SK-N-SH (cell line): ENCODE measurements at regions not wholly inside any gene's neighbourhood (a gene's known extent, or its start where the extent isn't known, plus 50 kb on each side); places are given as distances from the start of the nearest gene placed in this dataset.
"Not testable (repeated sequence)": the region's sequence is repeated elsewhere in the genome, so short reads cannot be mapped to it uniquely, and the experiment has no call there.

Experiments used
- CTCF ChIA-PET: fragments of 300-600, 350-600 bp; formaldehyde crosslinking; extraction: SDS; loops from one replicate; lab custom pipeline; 2021; lab: Yijun Ruan, JAX
- POLR2A ChIA-PET: fragments of 350-600 bp; sonication (Branson Sonifier 250); formaldehyde crosslinking; extraction: SDS; loops from one replicate; lab custom pipeline; 2020; ENCODE audit warnings: antibody characterized with exemption, inconsistent platforms; lab: Yijun Ruan, JAX
- DNase-seq: peaks from one replicate; pipeline ENCODE4 v3.0.0; 2012
- H2AFZ ChIP-seq: fragments of 200-600 bp; sonication (generic); 2 replicates; pipeline ENCODE4 v1.8.1; 2016; ENCODE audit warnings: antibody characterized with exemption, mild to moderate bottlenecking, low read depth
- H3F3A ChIP-seq: fragments of 200-600 bp; sonication (generic); replicated peaks from 2 replicates; pipeline ENCODE3; 2016; ENCODE audit warnings: antibody characterized with exemption, mild to moderate bottlenecking; ENCODE audit not compliant: insufficient read depth
- H3K27ac ChIP-seq, 2 experiments: fragments of 200-500 bp in 1 of 2; fragments of 200-600 bp in 1 of 2; sonication (Bioruptor generic) in 1 of 2; sonication (generic), shearing (Covaris generic) in 1 of 2; 2 replicates each; pipeline versions ENCODE4 v1.5.1 to v1.6.1; 2014 to 2016; ENCODE audit warnings: low read depth in 2 of 2, inconsistent platforms in 1 of 2, low read length in 1 of 2, mild to moderate bottlenecking in 1 of 2, mixed read lengths in 1 of 2
- H3K27me3 ChIP-seq: fragments of 200-600 bp; sonication (generic), shearing (Covaris generic); 2 replicates; pipeline ENCODE4 v1.6.1; 2016; ENCODE audit warnings: mixed run types; ENCODE audit not compliant: insufficient read depth
- H3K36me3 ChIP-seq, 2 experiments: fragments of 200-500 bp in 1 of 2; fragments of 200-600 bp in 1 of 2; sonication (Bioruptor generic) in 1 of 2; sonication (generic) in 1 of 2; replicated peaks in 1 of 2; 2 replicates each; pipeline versions ENCODE3 to v1.5.1; 2014 to 2016; ENCODE audit warnings: low read length in 1 of 2, mild to moderate bottlenecking in 1 of 2; ENCODE audit not compliant: insufficient read depth in 2 of 2, control insufficient read depth in 1 of 2
- H3K4me1 ChIP-seq, 2 experiments: fragments of 200-500 bp in 1 of 2; fragments of 200-600 bp in 1 of 2; sonication (Bioruptor generic) in 1 of 2; sonication (generic), shearing (Covaris generic) in 1 of 2; 2 replicates each; pipeline versions ENCODE4 v1.5.1 to v1.6.1; 2014 to 2016; ENCODE audit warnings: low read depth in 1 of 2, low read length in 1 of 2, mixed run types in 1 of 2; ENCODE audit not compliant: insufficient read depth in 2 of 2, control insufficient read depth in 1 of 2
- H3K4me2 ChIP-seq: fragments of 200-600 bp; sonication (generic), shearing (Covaris generic); 2 replicates; pipeline ENCODE4 v1.6.1; 2017; ENCODE audit warnings: mixed run types
- H3K4me3 ChIP-seq, 2 experiments: fragments of 200-500 bp in 1 of 2; fragments of 200-600 bp in 1 of 2; sonication (Bioruptor generic) in 1 of 2; sonication (generic), shearing (Covaris generic) in 1 of 2; 2 replicates each; pipeline versions ENCODE4 v1.5.1 to v1.8.1; 2014 to 2016; ENCODE audit warnings: low read depth in 2 of 2, inconsistent platforms in 1 of 2, low read length in 1 of 2, mild to moderate bottlenecking in 1 of 2, mixed read lengths in 1 of 2, moderate library complexity in 1 of 2
- H3K79me2 ChIP-seq: fragments of 200-600 bp; sonication (generic); 2 replicates; pipeline ENCODE4 v1.8.1; 2017; ENCODE audit warnings: mild to moderate bottlenecking; ENCODE audit not compliant: insufficient read depth
- H3K9ac ChIP-seq: fragments of 200-600 bp; sonication (generic); 2 replicates; pipeline ENCODE4 v1.6.1; 2017; ENCODE audit warnings: mixed run types
- H3K9me2 ChIP-seq: fragments of 200-600 bp; sonication (generic); 2 replicates; pipeline ENCODE4 v1.6.1; 2017; ENCODE audit warnings: mixed run types
- H3K9me3 ChIP-seq: fragments of 200-600 bp; sonication (generic); 2 replicates; pipeline ENCODE4 v1.6.1; 2017; ENCODE audit warnings: mixed run types, mild to moderate bottlenecking, moderate library complexity
- H4K20me1 ChIP-seq: fragments of 200-600 bp; sonication (generic); 2 replicates; pipeline ENCODE4 v1.6.1; 2017; ENCODE audit warnings: mild to moderate bottlenecking, mixed run types; ENCODE audit not compliant: insufficient read depth
- MEF2A ChIP-seq: IDR thresholded peaks from 2 replicates; pipeline ENCODE4 v1.4.0; 2012; ENCODE audit warnings: low read depth, borderline replicate concordance
- RXRA ChIP-seq: IDR thresholded peaks from 2 replicates; pipeline ENCODE4 v1.4.0; 2012; ENCODE audit warnings: low read depth, mild to moderate bottlenecking, borderline replicate concordance
- WGBS: methylation state at CpG from one replicate; pipeline ENCODE4 v1.1.6; 2017; ENCODE audit warnings: low lambda C conversion rate; 5-methylcytosine and 5-hydroxymethylcytosine counted together
- TF ChIP-seq, protein P1 (sequence below): fragments of 200-600 bp; sonication (generic); IDR thresholded peaks from 2 replicates; pipeline ENCODE4 v1.6.1; 2017; ENCODE audit warnings: antibody characterized with exemption, mild to moderate bottlenecking, moderate library complexity

GRCh38 chr21:9739240-9739639, 782.1 kb upstream of the TPTE start (continued):
- TF ChIP-seq, protein P1, sequence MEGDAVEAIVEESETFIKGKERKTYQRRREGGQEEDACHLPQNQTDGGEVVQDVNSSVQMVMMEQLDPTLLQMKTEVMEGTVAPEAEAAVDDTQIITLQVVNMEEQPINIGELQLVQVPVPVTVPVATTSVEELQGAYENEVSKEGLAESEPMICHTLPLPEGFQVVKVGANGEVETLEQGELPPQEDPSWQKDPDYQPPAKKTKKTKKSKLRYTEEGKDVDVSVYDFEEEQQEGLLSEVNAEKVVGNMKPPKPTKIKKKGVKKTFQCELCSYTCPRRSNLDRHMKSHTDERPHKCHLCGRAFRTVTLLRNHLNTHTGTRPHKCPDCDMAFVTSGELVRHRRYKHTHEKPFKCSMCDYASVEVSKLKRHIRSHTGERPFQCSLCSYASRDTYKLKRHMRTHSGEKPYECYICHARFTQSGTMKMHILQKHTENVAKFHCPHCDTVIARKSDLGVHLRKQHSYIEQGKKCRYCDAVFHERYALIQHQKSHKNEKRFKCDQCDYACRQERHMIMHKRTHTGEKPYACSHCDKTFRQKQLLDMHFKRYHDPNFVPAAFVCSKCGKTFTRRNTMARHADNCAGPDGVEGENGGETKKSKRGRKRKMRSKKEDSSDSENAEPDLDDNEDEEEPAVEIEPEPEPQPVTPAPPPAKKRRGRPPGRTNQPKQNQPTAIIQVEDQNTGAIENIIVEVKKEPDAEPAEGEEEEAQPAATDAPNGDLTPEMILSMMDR, result no peak
- TF ChIP-seq RXRA (no peak), MEF2A (no peak)

DNA sequence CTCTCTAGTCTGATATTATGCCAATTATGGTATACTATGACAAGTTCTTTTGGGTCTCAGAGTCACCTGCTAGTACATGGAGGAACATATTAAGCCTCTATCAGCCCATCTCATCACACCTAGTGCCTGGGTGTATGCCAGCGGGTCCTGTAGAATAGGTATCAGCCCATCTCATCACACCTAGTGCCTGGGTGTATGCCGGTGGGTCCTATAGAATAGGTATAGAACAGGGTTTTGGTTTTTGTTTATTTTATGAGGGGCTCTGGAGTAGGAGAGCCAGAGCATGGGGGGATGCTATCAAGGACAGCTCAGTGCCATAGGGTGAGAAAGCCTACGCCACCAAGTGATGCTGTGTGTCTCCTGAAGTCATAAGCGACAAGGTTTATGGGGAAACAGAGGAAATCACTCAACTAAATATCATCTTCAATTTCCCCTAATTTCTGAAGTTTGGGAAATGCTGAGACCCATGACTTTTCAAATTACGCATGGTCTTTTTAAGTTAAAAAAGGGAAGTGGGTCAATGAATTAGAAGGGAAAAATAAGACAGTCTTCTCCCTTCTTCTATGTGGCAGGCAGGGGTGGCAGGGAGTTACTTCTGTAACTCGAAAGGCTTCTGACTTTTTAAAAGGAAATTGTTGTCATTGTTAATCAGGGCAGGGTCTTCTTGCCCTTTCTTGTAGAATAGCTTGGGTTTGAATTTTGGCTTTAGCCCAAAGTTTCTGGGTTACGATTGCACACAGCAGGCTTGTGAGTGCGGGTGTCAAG, 781.0 kb upstream of the TPTE start:
- DNase-seq, H2AFZ ChIP-seq, H3F3A ChIP-seq, H3K4me2 ChIP-seq, H3K4me3 ChIP-seq, H4K20me1 ChIP-seq, H3K36me3 ChIP-seq, H3K9ac ChIP-seq, H3K4me1 ChIP-seq, H3K9me2 ChIP-seq, H3K9me3 ChIP-seq, POLR2A ChIA-PET, CTCF ChIA-PET, H3K79me2 ChIP-seq, H3K27ac ChIP-seq: not testable (repeated sequence)
- WGBS, result 6% methylated on average over 8 of the region's 8 CpGs
- peaks cover 30% of the 10 kb centered on the region for H3K27me3 ChIP-seq

GRCh38 chr21:9740991-9741742, 780.2 kb upstream of the TPTE start:
- H3K4me2 ChIP-seq, H3K9me2 ChIP-seq, H3F3A ChIP-seq, H4K20me1 ChIP-seq, H3K36me3 ChIP-seq, H3K4me1 ChIP-seq, DNase-seq, H3K27ac ChIP-seq, H3K4me3 ChIP-seq, H3K79me2 ChIP-seq, POLR2A ChIA-PET, H3K9ac ChIP-seq, H3K9me3 ChIP-seq, H2AFZ ChIP-seq, CTCF ChIA-PET: not testable (repeated sequence)
- 1% methylated on average over 8 of the region's 8 CpGs for WGBS
- peaks cover 34% of the 10 kb centered on the region for H3K27me3 ChIP-seq

DNA sequence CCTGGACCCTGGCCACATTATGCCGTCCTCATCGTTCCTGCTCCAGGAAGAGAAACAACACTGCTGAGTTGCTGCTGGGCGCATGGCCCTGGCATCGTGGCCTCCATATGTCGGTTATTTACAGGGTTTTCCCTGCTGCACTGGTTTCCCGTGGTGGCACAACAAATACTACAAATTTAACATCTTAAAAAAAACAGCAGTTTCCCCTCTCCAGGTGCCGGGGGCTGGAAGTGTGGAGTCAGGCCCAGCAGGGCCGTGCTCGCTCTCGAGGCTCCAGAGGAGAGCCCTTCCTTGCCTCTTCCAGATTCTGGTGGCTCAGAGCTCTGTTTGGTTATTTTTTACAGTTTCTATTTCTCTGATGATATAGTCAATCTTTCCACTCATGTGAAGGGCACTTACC, 777.8 kb upstream of the TPTE start:
- H3K9me2 ChIP-seq, H2AFZ ChIP-seq, H3K9ac ChIP-seq, H3K27ac ChIP-seq, H3K4me1 ChIP-seq, DNase-seq, H3K9me3 ChIP-seq, POLR2A ChIA-PET, CTCF ChIA-PET, H3F3A ChIP-seq, H3K79me2 ChIP-seq, H4K20me1 ChIP-seq, H3K4me2 ChIP-seq, H3K4me3 ChIP-seq, H3K36me3 ChIP-seq: not testable (repeated sequence)
- WGBS, result 0% methylated on average over 10 of the region's 10 CpGs
- H3K27me3 ChIP-seq, result peaks cover 28% of the 10 kb centered on the region

DNA sequence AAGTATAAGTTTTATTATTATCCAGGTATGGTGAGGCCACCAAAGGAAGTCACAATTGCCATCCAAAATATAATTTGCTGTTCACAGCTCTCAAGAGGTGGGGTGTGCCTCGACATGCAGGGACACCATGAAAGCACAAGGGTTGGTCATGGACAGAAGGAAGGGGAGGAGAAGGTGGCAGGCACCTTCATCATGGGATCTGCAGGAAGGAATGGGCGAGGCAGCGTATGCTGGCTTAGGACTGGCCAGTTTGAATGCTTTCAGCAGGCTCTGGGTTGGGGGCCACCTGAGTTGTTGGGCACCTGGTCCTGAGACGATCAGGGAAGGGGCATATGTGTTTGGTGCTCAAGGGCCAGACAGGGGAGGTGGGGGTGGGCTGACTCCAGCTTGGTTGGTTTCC, 777.2 kb upstream of the TPTE start:
- H3K79me2 ChIP-seq, H3K4me2 ChIP-seq, POLR2A ChIA-PET, H3K9ac ChIP-seq, H3K9me2 ChIP-seq, H3K36me3 ChIP-seq, CTCF ChIA-PET, H3K4me1 ChIP-seq, H3K9me3 ChIP-seq, H3F3A ChIP-seq, H2AFZ ChIP-seq, H3K27ac ChIP-seq, DNase-seq, H3K4me3 ChIP-seq, H4K20me1 ChIP-seq: not testable (repeated sequence)
- H3K27me3 ChIP-seq, result peaks cover 22% of the 10 kb centered on the region
- WGBS, result 1% methylated on average over 4 of the region's 4 CpGs

- H4K20me1 ChIP-seq, POLR2A ChIA-PET, DNase-seq, H3K9me3 ChIP-seq, H3K9me2 ChIP-seq, H3K27ac ChIP-seq, H3F3A ChIP-seq, H2AFZ ChIP-seq, H3K4me1 ChIP-seq, H3K4me2 ChIP-seq, H3K4me3 ChIP-seq, H3K79me2 ChIP-seq, H3K36me3 ChIP-seq, CTCF ChIA-PET, H3K9ac ChIP-seq: not testable (repeated sequence)
- WGBS, result 10% methylated on average over 4 of the region's 4 CpGs
- H3K27me3 ChIP-seq, result peaks cover 18% of the 10 kb centered on the region
Measured at GRCh38 chr21:9744593-9744992, 776.8 kb upstream of the TPTE start.
